ENCODE measurements at regions not wholly inside any gene's neighbourhood (a gene's known extent, or its start where the extent isn't known, plus 50 kb on each side); places are given as distances from the start of the nearest gene placed in this dataset.
"Not testable (repeated sequence)": the region's sequence is repeated elsewhere in the genome, so short reads cannot be mapped to it uniquely, and the experiment has no call there.

DNA sequence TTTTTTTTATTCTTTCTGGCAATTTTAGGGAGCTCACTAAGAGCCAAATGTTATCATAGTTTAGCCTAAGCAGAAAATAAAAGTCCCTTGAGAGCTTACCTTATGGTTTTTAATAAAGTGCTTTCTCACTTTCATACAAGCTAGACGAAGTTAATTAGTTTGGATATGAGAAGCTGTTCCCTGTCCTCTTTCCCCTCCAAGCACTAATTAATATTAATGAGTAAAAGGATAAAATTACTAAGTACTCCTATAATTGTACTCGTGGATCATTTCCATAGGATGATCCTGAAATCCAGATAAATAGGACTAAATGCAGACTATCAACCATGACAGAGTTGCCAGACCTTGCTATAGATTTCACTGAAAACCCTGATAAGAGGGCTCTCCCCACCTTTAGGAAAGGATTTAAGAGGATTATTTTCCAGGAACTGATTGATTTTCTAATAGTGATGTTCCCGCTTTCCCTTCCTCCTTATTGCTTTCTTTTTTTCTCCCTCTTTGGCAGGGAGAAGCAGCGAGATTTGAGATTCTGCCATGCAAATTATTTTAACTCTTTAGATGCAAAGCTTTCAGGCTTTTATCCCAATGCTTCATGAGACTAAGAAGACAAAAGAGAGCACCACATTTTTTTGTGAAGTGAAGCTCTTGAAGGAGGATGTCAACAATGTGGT lies 58.3 kb upstream of the HECW1 start:
- Histone ChIP-seq H3K27me3 (no peaks in the 10 kb centered on the region), H3K9me3 (replicated peaks in 1 of 3) (no peaks in the 10 kb centered on the region), H3K4me3 (no peak overlapping the region), H3K4me1 (replicated peaks in 1 of 2) (no peaks in the 10 kb centered on the region), H3K36me3 (replicated peaks in 1 of 2) (no peaks in the 10 kb centered on the region), H3K27ac (no peak overlapping the region)
- 56 to 73% (median 62%) methylated on average over 4 of the region's 4 CpGs for WGBS, 4 donors
- intact Hi-C loops (cut with DNase I) = no loop called here
- no peak for DNase-seq
- no peak for TF ChIP-seq POLR2A (IDR thresholded peaks at IDR 0.05)
- TF ChIP-seq, protein P1, sequence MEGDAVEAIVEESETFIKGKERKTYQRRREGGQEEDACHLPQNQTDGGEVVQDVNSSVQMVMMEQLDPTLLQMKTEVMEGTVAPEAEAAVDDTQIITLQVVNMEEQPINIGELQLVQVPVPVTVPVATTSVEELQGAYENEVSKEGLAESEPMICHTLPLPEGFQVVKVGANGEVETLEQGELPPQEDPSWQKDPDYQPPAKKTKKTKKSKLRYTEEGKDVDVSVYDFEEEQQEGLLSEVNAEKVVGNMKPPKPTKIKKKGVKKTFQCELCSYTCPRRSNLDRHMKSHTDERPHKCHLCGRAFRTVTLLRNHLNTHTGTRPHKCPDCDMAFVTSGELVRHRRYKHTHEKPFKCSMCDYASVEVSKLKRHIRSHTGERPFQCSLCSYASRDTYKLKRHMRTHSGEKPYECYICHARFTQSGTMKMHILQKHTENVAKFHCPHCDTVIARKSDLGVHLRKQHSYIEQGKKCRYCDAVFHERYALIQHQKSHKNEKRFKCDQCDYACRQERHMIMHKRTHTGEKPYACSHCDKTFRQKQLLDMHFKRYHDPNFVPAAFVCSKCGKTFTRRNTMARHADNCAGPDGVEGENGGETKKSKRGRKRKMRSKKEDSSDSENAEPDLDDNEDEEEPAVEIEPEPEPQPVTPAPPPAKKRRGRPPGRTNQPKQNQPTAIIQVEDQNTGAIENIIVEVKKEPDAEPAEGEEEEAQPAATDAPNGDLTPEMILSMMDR (IDR thresholded peaks at IDR 0.05) = no peak

DNA sequence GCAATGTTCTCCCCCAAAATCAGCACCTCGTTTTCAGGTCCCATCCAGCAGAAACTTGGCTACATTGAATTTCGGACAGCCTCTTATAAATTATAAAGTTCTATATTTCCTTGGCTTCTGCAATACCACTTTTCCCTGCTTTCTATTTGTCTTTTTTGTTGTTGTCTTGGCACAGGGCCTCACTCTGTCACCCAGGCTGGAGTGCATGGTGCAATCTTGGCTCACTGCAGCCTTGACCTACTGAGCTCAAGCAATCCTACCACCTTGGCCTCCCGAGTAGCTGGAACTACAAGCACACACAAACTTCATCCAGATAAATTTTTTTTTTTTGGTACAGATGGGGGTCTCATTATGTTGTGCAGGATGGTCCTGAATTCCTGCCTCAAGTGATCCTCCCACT lies 55.3 kb upstream of the HECW1 start:
- no peaks in the 10 kb centered on the region for H3K36me3 ChIP-seq (replicated peaks in 1 of 2)
- no peaks in the 10 kb centered on the region for H3K27me3 ChIP-seq
- intact Hi-C loops (cut with DNase I) = no loop called here
- H3K27ac ChIP-seq = no peak overlapping the region
- TF ChIP-seq POLR2A (IDR thresholded peaks at IDR 0.05) = no peak
- TF ChIP-seq, protein P1 (IDR thresholded peaks at IDR 0.05) = no peak
- no peaks in the 10 kb centered on the region for H3K9me3 ChIP-seq (replicated peaks in 1 of 3)
- peak in 6 of 7 donors; percentile 32 to 71 (median 55) for DNase-seq
- no peak overlapping the region for H3K4me3 ChIP-seq
- no peaks in the 10 kb centered on the region for H3K4me1 ChIP-seq (replicated peaks in 1 of 2)
- WGBS, 4 donors = 54 to 62% (median 56%) methylated on average over 3 of the region's 3 CpGs

DNA sequence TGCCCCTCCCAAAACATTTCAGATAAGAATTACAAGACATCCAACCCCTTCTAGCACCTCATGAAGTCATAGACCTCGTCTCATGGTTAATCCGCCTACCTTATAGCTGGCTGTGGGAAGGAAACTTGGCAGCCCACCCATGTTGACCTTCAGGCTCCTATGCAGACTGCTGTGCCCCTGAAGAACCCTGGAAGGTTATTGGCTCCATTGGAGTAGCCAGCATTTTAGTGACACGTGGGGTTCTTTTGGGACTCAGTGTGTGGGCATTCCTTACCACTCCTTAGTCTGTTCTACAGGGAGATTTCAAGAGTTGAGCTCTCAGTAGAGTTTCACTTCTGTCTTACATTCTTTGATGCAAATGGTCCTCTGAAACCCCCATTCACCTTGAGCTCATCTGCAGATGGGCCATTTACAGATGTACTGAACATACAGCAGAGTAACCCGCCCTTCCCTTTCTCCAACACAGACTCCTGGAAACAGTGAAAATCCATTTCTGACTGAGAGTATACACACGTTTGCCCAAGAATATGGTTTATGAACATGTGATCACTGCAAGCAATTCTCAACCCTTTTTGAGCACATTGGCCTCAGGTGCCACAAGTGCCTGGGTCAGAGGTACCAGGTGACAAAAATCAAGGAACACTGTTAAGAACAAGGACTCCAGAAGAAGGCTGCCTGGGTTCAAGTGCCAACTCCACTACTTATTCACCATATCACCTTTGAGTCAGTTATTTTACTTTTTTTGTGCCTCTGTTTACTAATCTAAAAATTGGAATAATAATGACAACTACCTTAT lies 54.0 kb upstream of the HECW1 start:
- no peak overlapping the region for H3K4me3 ChIP-seq

DNA sequence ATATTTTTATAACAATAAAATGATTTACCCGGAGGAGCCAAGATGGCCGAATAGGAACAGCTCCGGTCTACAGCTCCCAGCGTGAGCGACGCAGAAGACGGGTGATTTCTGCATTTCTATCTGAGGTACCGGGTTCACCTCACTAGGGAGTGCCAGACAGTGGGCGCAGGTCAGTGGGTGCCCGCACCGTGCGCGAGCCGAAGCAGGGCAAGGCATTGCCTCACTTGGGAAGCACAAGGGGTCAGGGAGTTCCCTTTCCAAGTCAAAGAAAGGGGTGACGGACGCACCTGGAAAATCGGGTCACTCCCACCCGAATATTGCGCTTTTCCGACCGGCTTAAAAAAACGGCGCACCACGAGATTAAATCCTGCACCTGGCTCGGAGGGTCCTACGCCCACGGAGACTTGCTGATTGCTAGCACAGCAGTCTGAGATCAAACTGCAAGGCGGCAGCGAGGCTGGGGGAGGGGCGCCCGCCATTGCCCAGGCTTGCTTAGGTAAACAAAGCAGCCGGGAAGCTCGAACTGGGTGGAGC lies 53.3 kb upstream of the HECW1 start:
- H3K27ac ChIP-seq; DNase-seq; H3K4me3 ChIP-seq; intact Hi-C loops (cut with DNase I); H3K36me3 ChIP-seq (replicated peaks in 1 of 2); H3K9me3 ChIP-seq (replicated peaks in 1 of 3); H3K4me1 ChIP-seq (replicated peaks in 1 of 2); H3K27me3 ChIP-seq: not testable (repeated sequence)
- 81 to 89% (median 83%) methylated on average over 27 to 32 of the region's 33 CpGs for WGBS, 4 donors

More for the DNA sequence above, 54.0 kb upstream of the HECW1 start:
- Histone ChIP-seq H3K9me3 (replicated peaks in 1 of 3) (no peaks in the 10 kb centered on the region), H3K4me1 (replicated peaks in 1 of 2) (no peaks in the 10 kb centered on the region), H3K36me3 (replicated peaks in 1 of 2) (no peaks in the 10 kb centered on the region), H3K27me3 (no peaks in the 10 kb centered on the region), H3K27ac (no peak overlapping the region)
- no peak for DNase-seq
- WGBS, 4 donors = 72 to 89% (median 80%) methylated on average over 5 of the region's 5 CpGs
- TF ChIP-seq POLR2A (IDR thresholded peaks at IDR 0.05) = no peak
- TF ChIP-seq, protein P1 (IDR thresholded peaks at IDR 0.05) = no peak
- intact Hi-C loops (cut with DNase I) = no loop called here

Data from adrenal gland (tissue), 9 donors.